ENCODE measurements at regions not wholly inside any gene's neighbourhood (a gene's known extent, or its start where the extent isn't known, plus 50 kb on each side); places are given as distances from the start of the nearest gene placed in this dataset.

GRCh38 chr18:24885276-24885675 lies 424.8 kb downstream of the HRH4 start:
- DNase-seq (ENCODE audit: low read depth in 2 of 2): no peak

- no peak for DNase-seq (ENCODE audit: low read depth in 2 of 2)
Measured at GRCh38 chr18:24894880-24895279, 434.4 kb downstream of the HRH4 start.

- no peak for DNase-seq (ENCODE audit: low read depth in 2 of 2)
Measured at GRCh38 chr18:24897461-24897860, 437.0 kb downstream of the HRH4 start.

- no peak for DNase-seq (ENCODE audit: low read depth in 2 of 2)
Measured at GRCh38 chr18:24910221-24910620, 441.7 kb downstream of the ZNF521 start.

- no peak for DNase-seq (ENCODE audit: low read depth in 2 of 2)
Measured at GRCh38 chr18:24913507-24914170, 438.3 kb downstream of the ZNF521 start.

GRCh38 chr18:24914171-24914525 lies 437.8 kb downstream of the ZNF521 start:
- no peak for DNase-seq (ENCODE audit: low read depth in 2 of 2)

- DNase-seq (ENCODE audit: low read depth in 2 of 2): no peak
Measured at GRCh38 chr18:24914685-24915084, 437.3 kb downstream of the ZNF521 start.

- DNase-seq (ENCODE audit: low read depth in 2 of 2): no peak
Measured at GRCh38 chr18:24915547-24915946, 436.4 kb downstream of the ZNF521 start.

- no peak for DNase-seq (ENCODE audit: low read depth in 2 of 2)
Measured at GRCh38 chr18:24917767-24918166, 434.2 kb downstream of the ZNF521 start.

GRCh38 chr18:24918257-24918656 lies 433.7 kb downstream of the ZNF521 start:
- DNase-seq (ENCODE audit: low read depth in 2 of 2): no peak

GRCh38 chr18:24919181-24919797 lies 432.7 kb downstream of the ZNF521 start:
- no peak for DNase-seq (ENCODE audit: low read depth in 2 of 2)

- no peak for DNase-seq (ENCODE audit: low read depth in 2 of 2)
Measured at GRCh38 chr18:24922491-24922890, 429.5 kb downstream of the ZNF521 start.

- DNase-seq (ENCODE audit: low read depth in 2 of 2): no peak
Measured at GRCh38 chr18:24923138-24923537, 428.8 kb downstream of the ZNF521 start.

- DNase-seq (ENCODE audit: low read depth in 2 of 2): no peak
Measured at GRCh38 chr18:24924066-24924716, 427.8 kb downstream of the ZNF521 start.

- no peak for DNase-seq (ENCODE audit: low read depth in 2 of 2)
Measured at GRCh38 chr18:24926649-24927048, 425.3 kb downstream of the ZNF521 start.

GRCh38 chr18:24928301-24928878 lies 423.6 kb downstream of the ZNF521 start:
- DNase-seq (ENCODE audit: low read depth in 2 of 2): no peak

- no peak for DNase-seq (ENCODE audit: low read depth in 2 of 2)
Measured at GRCh38 chr18:24930478-24930877, 421.5 kb downstream of the ZNF521 start.

GRCh38 chr18:24930971-24931370 lies 421.0 kb downstream of the ZNF521 start:
- no peak for DNase-seq (ENCODE audit: low read depth in 2 of 2)

GRCh38 chr18:24933345-24933744 lies 418.6 kb downstream of the ZNF521 start:
- DNase-seq (ENCODE audit: low read depth in 2 of 2): no peak

GRCh38 chr18:24934258-24934932 lies 417.6 kb downstream of the ZNF521 start:
- DNase-seq (ENCODE audit: low read depth in 2 of 2): no peak

- DNase-seq (ENCODE audit: low read depth in 2 of 2): no peak
Measured at GRCh38 chr18:24935008-24935407, 417.0 kb downstream of the ZNF521 start.

- DNase-seq (ENCODE audit: low read depth in 2 of 2): no peak
Measured at GRCh38 chr18:24935896-24936295, 416.1 kb downstream of the ZNF521 start.

All from stimulated activated CD4-positive, alpha-beta T cell treated with anti-CD3 and anti-CD28 coated beads, Interleukin-1b, Interleukin-23, amount 100 ng/mL, for 1 hour (primary cell).